Stimulated activated CD4-positive, alpha-beta T cell treated with anti-CD3 and anti-CD28 coated beads, Interleukin-4, amount 100 ng/mL, for 48 hours (primary cell): ENCODE measurements at regions not wholly inside any gene's neighbourhood (a gene's known extent, or its start where the extent isn't known, plus 50 kb on each side); places are given as distances from the start of the nearest gene placed in this dataset.

Source experiments
- DNase-seq, 2 donors: peaks; one replicate each; pipeline ENCODE4 v3.0.0-alpha.2; 2020; ENCODE audit warnings: low read depth in 2 of 2

- no peak for DNase-seq
These were observed 88.5 kb upstream of the PTPN1 start for GRCh38 chr20:50421356-50422340.

GRCh38 chr20:50423758-50424157 is 86.4 kb upstream of the PTPN1 start:
- no peak for DNase-seq

GRCh38 chr20:50425076-50425475 is 85.1 kb upstream of the PTPN1 start:
- DNase-seq: no peak

GRCh38 chr20:50426866-50427718 is 83.1 kb upstream of the PTPN1 start:
- no peak for DNase-seq

- no peak for DNase-seq
These were observed 82.5 kb upstream of the PTPN1 start for GRCh38 chr20:50427719-50428083.

GRCh38 chr20:50428097-50428828 is 81.9 kb upstream of the PTPN1 start:
- no peak for DNase-seq

GRCh38 chr20:50429412-50429811 is 80.8 kb upstream of the PTPN1 start:
- no peak for DNase-seq

- no peak for DNase-seq
These were observed 79.1 kb upstream of the PTPN1 start for GRCh38 chr20:50431066-50431450.

GRCh38 chr20:50433001-50433761 is 77.0 kb upstream of the PTPN1 start:
- no peak for DNase-seq

- DNase-seq: no peak
These were observed 75.9 kb upstream of the PTPN1 start for GRCh38 chr20:50434321-50434652.

- no peak for DNase-seq
These were observed 75.4 kb upstream of the PTPN1 start for GRCh38 chr20:50434653-50435396.

- DNase-seq: no peak
These were observed 74.7 kb upstream of the PTPN1 start for GRCh38 chr20:50435397-50436051.

GRCh38 chr20:50436052-50436656 is 74.0 kb upstream of the PTPN1 start:
- DNase-seq: no peak

GRCh38 chr20:50436696-50437095 is 73.5 kb upstream of the PTPN1 start:
- no peak for DNase-seq

GRCh38 chr20:50438986-50439407 is 71.2 kb upstream of the PTPN1 start:
- peak; percentile 25 to 28 for DNase-seq

GRCh38 chr20:50439539-50440453 is 70.4 kb upstream of the PTPN1 start:
- DNase-seq: no peak

GRCh38 chr20:50442512-50442911 is 67.7 kb upstream of the PTPN1 start:
- DNase-seq: no peak

- no peak for DNase-seq
These were observed 64.6 kb upstream of the PTPN1 start for GRCh38 chr20:50445354-50446151.
